IPS-15b (cell line): ENCODE measurements at regions not wholly inside any gene's neighbourhood (a gene's known extent, or its start where the extent isn't known, plus 50 kb on each side); places are given as distances from the start of the nearest gene placed in this dataset.
A peak's percentile ranks its signal among the peaks of the same experiment; 100 is the strongest.

Experiments used
- H3K27me3 ChIP-seq: one replicate; pipeline ENCODE4 v1.6.1; 2013; ENCODE audit warnings: low read length; ENCODE audit not compliant: control insufficient read depth, insufficient read depth
- H3K36me3 ChIP-seq: one replicate; pipeline ENCODE4 v1.6.1; 2013; ENCODE audit warnings: low read length; ENCODE audit not compliant: control insufficient read depth, insufficient read depth
- H3K4me1 ChIP-seq: one replicate; pipeline ENCODE4 v1.6.1; 2013; ENCODE audit warnings: mild to moderate bottlenecking, low read length; ENCODE audit not compliant: control insufficient read depth, insufficient read depth
- H3K4me3 ChIP-seq: one replicate; pipeline ENCODE4 v1.5.1; 2013; ENCODE audit warnings: low read depth, low read length
- H3K9ac ChIP-seq: one replicate; pipeline ENCODE4 v1.6.1; 2013; ENCODE audit warnings: low read depth, mild to moderate bottlenecking, low read length
- H3K9me3 ChIP-seq: one replicate; pipeline ENCODE4 v1.6.1; 2013; ENCODE audit warnings: mild to moderate bottlenecking, low read length; ENCODE audit not compliant: control insufficient read depth, insufficient read depth

DNA sequence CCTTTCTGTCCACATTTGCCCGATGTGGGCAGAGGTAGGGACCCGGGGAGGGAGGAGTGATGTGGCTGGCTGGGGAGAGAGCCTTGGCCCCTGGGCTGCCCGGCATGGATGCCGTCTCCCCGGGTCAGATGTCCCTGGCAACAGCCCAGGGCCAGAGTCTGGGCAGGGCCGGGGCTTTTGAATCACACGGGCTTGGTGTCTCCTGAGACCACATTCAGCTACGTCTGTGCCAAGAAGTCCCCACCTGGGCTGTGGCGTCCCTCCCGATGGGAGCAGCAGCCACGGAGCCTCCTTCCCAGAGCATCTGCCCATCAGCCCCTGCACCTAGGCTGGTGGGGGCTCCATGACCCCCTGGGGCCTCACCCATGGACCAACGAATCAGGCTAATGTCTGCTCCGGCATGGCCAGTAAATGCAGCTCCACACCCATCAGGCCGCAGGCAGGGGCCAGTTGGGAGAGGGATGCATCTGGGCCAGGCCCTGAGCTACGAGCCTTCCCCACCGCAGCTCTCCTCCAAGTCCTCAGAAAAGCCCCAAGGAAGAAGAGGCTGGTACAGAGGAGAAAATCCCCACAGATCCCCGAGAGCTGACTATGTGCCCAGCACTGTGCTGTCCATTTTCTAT lies 109.4 kb downstream of the RFLNA start:
- Histone ChIP-seq H3K27me3 (no peaks in the 10 kb centered on the region), H3K9me3 (no peaks in the 10 kb centered on the region), H3K36me3 (peaks cover 14% of the 10 kb centered on the region), H3K9ac (no peak overlapping the region), H3K4me1 (peaks cover 5% of the 10 kb centered on the region), H3K4me3 (no peak overlapping the region)

DNA sequence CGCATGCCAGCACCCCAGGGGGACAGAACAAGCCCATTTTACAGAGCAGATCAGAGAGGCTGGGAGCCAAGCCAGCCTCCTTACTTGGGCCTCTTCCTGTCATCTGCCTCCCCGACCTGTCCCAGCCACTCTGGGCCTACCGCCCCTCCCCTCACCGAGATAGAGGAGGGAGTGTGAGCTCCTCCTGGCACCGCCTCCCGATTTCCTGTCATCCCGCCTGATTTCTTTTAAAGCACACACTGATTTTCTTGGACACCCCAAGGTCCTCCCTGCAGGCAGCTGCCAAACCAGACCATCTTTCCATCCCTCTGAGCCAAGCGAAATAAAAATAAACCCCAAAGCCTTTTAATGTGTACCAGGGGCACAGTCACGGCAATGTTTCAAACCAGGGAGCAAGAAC lies 108.4 kb downstream of the RFLNA start:
- Histone ChIP-seq H3K4me3 (no peak overlapping the region), H3K27me3 (no peaks in the 10 kb centered on the region), H3K9me3 (no peaks in the 10 kb centered on the region), H3K9ac (peak overlapping the region; percentile 50), H3K4me1 (peaks cover 5% of the 10 kb centered on the region), H3K36me3 (peaks cover 18% of the 10 kb centered on the region)

DNA sequence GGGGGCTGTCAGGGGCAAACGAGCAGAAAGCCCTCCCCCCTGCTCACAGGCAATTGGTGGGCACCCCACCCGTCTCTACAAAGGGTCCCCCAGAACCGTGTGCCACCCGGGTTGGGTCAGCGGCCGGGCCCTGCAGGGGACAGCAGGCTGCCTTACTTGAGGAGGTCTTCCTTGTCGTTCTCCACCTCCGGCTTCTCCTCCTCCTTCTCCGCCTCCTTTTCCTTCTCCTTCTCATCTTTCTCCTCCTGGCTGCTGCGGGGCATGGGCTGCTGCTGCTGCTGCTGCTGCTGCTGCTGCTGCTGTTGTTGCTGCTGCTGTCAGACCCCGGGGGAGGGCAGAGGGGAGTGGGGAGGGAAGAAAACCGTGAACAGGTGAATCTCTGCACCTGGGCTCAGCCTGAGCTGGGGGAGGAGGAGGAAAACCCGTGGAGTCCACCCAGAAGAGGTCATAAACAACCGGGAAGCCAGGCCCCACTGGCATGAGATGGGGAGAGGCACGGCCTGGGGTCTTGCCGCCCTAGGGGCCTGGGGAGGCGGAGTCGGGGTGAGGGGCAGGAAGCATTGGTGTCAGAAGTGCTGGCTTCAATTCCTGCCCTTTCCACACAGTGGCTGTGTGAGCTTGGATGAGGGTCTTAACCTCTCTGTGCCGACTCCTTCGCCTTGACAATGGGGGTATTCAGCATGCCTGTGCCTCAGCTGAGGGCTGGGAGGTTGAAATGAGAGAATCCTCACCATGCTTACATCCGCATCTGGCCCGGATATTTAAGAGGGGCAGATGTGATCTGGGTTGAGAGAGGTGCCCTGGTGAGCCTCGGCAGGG lies 107.6 kb downstream of the RFLNA start:
- Histone ChIP-seq H3K36me3 (peaks cover 26% of the 10 kb centered on the region), H3K4me1 (peaks cover 5% of the 10 kb centered on the region), H3K27me3 (no peaks in the 10 kb centered on the region), H3K9me3 (no peaks in the 10 kb centered on the region), H3K4me3 (no peak overlapping the region), H3K9ac (no peak overlapping the region)

DNA sequence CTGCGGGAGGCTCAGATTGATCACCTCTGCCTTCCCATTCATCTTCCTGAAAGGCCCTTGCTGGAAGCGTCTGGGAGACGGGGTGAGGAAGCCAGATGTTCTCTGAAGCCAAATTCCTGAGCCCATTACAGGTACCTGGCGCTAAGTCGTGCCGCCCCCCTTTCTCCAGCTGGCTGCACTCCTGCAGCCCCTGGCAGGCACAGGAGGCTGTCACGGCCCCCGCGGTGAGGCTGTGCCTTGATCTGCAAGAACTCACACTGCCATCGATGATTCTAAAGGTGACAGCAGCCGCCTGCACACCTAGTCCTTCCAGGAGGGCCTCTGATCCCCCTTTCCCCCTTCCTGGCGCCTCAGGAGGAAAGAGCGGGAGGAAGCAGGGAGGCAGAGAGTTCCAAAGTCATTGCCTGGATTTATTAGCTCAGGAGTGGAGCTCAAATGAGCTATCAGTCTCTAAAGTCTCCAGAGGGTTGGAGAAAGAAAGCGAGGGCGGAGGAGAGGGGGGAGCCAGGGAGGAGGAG lies 106.9 kb downstream of the RFLNA start:
- H3K4me3 ChIP-seq = no peak overlapping the region
- H3K36me3 ChIP-seq = peaks cover 33% of the 10 kb centered on the region
- H3K9ac ChIP-seq = no peak overlapping the region
- H3K4me1 ChIP-seq = peaks cover 5% of the 10 kb centered on the region
- no peaks in the 10 kb centered on the region for H3K27me3 ChIP-seq
- H3K9me3 ChIP-seq = no peaks in the 10 kb centered on the region

DNA sequence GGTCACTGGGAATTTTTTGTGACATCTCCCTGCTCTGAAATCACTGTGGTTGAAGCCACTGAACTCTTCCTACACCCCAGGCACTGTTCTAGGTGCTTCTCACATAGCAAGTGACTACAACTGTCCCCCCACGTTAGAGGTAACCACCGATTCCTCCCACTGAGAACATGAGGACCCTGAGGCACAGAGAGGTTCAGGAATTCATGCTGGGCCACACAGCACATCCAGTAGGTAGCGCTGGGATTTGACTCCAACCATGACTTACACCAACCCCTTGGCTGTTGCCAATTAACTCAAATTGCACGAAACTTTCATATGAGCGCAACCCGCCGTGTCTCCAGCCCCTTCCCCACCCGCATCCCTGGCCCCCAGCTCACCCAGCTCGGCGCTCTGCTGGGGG lies 105.2 kb downstream of the RFLNA start:
- peaks cover 2% of the 10 kb centered on the region for H3K4me1 ChIP-seq
- peaks cover 34% of the 10 kb centered on the region for H3K36me3 ChIP-seq
- H3K4me3 ChIP-seq = no peak overlapping the region
- H3K27me3 ChIP-seq = no peaks in the 10 kb centered on the region
- H3K9me3 ChIP-seq = no peaks in the 10 kb centered on the region
- H3K9ac ChIP-seq = no peak overlapping the region

DNA sequence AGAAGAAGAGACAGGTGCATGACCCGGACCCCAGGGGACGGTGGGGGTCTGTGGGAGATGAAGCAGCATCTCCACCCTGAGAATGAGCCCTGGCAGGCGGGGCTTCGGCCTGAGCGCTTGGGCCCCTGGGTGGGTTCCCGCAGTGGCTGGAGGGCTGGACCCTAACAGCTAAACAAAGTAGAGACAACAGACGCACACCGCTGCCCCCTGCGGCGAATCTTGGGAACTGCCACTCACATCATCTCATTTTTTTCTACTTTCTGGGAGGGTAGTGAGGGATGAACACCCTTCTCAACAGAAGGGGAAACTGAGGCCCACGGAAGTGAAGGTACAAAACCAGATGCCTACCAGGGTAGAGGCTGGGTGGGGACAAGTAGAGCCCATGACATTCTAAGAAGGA lies 104.7 kb downstream of the RFLNA start:
- no peaks in the 10 kb centered on the region for H3K4me1 ChIP-seq
- peaks cover 37% of the 10 kb centered on the region for H3K36me3 ChIP-seq
- H3K4me3 ChIP-seq = no peak overlapping the region
- H3K27me3 ChIP-seq = no peaks in the 10 kb centered on the region
- no peak overlapping the region for H3K9ac ChIP-seq
- H3K9me3 ChIP-seq = no peaks in the 10 kb centered on the region

DNA sequence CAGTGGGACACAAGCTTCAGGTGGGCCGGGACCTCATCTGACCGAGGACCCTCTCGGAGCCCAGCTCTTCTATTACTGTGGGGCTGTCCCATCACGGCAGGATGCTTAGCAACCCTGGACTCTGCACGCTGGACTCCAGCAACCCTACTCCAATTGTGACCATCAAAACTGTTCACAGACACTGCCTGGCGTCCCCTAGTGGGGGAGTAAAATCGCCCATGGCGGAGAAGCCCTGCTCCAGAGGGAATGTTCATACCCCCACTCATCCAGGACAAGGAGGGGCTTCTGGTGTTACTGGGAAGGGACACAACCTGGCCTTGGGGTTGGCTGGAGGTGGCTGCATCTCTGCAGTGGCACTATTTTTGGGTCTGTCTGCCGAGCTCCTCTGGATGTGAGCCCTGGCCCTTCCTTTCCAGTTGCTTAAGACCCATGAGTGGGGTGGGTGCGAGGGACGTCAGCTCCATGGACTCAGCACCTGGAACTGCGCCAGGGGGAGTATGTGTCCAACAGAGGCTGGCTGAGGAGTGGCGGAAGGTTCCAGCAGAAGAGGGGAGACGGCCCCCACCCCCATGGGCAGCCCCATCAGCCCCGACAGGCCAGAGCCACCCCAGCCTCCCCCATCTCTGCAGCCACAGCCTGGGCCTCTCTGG lies 103.8 kb downstream of the RFLNA start:
- Histone ChIP-seq H3K4me1 (no peaks in the 10 kb centered on the region), H3K4me3 (no peak overlapping the region), H3K9me3 (no peaks in the 10 kb centered on the region), H3K9ac (no peak overlapping the region), H3K27me3 (no peaks in the 10 kb centered on the region), H3K36me3 (peaks cover 43% of the 10 kb centered on the region)

DNA sequence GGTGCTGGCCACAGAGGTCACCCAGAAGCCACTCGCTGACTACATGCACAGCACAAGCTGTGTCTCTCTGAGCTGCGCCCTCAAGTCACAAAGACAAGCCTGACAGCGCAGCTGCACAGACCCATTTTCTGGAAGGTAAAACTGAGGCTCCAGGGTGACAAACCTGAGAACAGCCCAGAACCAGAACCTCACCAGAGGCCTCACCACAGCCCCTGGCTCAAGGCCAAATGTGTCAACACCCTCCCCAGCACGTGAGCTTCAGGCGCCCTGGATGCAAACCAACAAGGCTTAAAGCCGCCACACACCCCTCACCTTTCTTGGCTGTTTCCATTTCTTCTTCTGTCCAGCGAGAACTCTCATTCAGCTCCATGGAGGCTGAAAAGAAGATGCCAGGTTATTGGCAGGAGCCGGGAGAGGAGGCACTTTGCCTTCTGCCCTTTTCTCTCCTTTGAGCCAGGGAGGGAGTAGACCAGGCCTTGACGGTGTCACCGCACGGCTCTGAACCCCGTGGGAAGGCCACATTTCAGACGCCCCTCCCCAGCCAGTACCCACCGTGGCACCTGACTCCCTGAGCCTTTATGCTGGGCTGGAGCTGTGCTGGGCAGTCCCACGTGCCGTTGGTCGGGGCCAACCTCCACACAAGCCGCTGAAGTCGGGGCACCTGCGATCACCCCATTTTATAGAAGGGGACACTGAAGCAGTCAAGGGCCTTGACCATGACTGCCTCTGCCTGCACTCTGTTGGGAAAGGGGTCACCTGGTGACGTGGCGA lies 103.1 kb downstream of the RFLNA start:
- Histone ChIP-seq H3K4me3 (no peak overlapping the region), H3K9me3 (no peaks in the 10 kb centered on the region), H3K36me3 (peaks cover 47% of the 10 kb centered on the region), H3K9ac (peak overlapping the region; percentile 12), H3K4me1 (no peaks in the 10 kb centered on the region), H3K27me3 (no peaks in the 10 kb centered on the region)

DNA sequence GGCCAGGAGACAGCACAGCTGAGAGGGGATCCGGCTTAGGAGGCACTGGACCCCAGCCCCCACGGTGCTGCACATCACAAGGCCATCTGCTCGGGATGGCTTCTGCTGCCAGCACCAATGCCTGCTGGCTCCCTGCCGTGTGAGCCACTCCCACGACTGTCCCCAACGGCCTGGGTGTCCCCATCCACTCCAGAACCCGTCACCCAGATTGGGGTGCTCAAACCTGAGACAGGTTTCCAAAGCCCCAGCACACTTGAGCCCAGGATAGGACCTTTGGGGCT lies 102.4 kb downstream of the RFLNA start:
- H3K9me3 ChIP-seq = no peaks in the 10 kb centered on the region
- H3K36me3 ChIP-seq = peaks cover 47% of the 10 kb centered on the region
- H3K9ac ChIP-seq = peak overlapping the region; percentile 12
- H3K27me3 ChIP-seq = no peaks in the 10 kb centered on the region
- H3K4me3 ChIP-seq = no peak overlapping the region
- H3K4me1 ChIP-seq = no peaks in the 10 kb centered on the region

DNA sequence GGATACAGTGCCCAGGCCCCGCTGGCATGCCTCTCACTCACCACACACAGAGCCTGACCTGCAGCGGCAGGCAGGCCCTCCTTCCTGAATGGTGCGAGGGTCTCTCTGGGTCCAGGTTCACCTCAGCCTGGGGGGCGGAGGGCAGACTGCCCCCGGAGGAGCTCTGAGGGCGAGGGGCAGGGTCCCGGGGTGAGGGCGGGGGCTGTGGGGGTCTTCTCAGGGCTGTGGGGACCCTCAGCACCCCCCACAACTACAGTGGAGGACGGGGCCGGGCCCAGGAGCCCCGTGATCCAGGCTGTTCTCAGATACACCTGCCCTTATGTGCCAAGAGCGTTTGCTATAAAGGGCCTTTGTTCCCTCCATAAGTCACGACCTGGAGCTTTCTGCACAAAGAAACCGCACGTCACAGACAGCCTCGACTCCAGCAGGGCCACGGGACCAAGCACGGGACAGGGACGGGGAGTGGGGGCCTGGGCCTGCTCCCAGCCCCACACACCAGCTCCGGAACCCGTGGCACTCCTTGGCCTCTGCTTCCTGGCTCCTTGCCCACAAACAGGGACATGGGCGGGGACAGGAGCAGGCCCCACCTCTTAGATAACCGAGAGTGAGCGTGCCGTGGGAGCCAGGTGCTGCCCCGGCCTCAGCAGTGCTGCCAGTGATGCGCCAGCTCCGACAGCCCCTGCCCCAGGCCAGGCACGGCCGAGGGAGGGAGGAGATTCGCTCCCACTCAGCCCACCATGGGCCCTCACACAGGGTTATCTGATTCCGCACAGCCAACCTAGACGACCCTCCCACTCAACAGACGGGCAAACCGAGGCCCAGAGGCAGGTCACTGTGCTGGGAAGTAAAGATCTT lies 101.9 kb downstream of the RFLNA start:
- H3K9me3 ChIP-seq = no peaks in the 10 kb centered on the region
- H3K36me3 ChIP-seq = peaks cover 48% of the 10 kb centered on the region
- no peaks in the 10 kb centered on the region for H3K4me1 ChIP-seq
- no peaks in the 10 kb centered on the region for H3K27me3 ChIP-seq
- H3K4me3 ChIP-seq = no peak overlapping the region
- H3K9ac ChIP-seq = no peak overlapping the region

DNA sequence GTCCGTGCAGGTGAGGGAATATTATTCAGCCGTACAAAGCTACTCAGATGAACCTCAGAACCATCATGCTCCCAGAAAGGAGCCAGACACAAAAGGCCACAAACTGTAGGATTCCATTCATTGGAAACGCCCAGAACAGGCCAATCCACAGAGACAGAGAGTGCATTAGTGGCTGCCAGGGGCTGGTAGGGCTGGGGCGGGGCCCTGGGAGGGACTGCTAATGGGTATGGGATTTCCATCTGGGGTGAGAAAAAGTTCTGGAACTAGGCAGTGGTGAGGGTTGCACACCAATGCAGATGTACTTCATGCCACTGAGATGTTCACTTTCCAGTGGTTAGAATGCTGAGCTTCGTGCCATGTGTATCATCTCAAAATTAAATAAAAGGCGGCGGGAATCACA lies 101.1 kb downstream of the RFLNA start:
- H3K9ac ChIP-seq = no peak overlapping the region
- no peaks in the 10 kb centered on the region for H3K4me1 ChIP-seq
- H3K9me3 ChIP-seq = no peaks in the 10 kb centered on the region
- H3K4me3 ChIP-seq = no peak overlapping the region
- no peaks in the 10 kb centered on the region for H3K27me3 ChIP-seq
- peaks cover 44% of the 10 kb centered on the region for H3K36me3 ChIP-seq
